ENCODE measurements at regions not wholly inside any gene's neighbourhood (a gene's known extent, or its start where the extent isn't known, plus 50 kb on each side); places are given as distances from the start of the nearest gene placed in this dataset.

DNA sequence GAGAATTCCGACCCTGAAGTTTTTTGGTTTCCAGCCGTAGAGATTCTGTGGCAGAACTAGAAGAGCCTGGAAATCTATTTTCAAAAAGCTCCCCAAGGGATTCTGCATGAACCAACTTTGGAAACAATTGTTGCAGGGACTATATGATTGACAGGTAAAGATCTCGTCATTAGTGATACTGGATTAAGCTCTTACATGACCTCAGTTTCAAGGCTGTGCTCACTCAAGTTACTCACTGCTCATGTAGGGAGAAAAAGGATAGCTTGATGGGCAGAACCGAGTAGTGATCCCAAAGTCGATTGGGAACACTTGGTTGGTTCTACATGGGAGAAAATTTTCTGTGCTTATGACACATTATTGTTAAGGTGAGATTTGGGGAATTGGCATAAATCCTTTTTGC, 142.3 kb upstream of the RASGRP1 start:
- ChIA-PET CTCF (interaction anchor here (0.6 to 3.5 kb wide), 18 partner anchors 9 to 1050 kb away, joined by 3 to 18 read pairs (median 4); no protein-coding TSS in a partner anchor), POLR2A (no interaction called here)
- no peak for DNase-seq (ENCODE audit: low read depth, low spot score)
- TF ChIP-seq, protein P1, sequence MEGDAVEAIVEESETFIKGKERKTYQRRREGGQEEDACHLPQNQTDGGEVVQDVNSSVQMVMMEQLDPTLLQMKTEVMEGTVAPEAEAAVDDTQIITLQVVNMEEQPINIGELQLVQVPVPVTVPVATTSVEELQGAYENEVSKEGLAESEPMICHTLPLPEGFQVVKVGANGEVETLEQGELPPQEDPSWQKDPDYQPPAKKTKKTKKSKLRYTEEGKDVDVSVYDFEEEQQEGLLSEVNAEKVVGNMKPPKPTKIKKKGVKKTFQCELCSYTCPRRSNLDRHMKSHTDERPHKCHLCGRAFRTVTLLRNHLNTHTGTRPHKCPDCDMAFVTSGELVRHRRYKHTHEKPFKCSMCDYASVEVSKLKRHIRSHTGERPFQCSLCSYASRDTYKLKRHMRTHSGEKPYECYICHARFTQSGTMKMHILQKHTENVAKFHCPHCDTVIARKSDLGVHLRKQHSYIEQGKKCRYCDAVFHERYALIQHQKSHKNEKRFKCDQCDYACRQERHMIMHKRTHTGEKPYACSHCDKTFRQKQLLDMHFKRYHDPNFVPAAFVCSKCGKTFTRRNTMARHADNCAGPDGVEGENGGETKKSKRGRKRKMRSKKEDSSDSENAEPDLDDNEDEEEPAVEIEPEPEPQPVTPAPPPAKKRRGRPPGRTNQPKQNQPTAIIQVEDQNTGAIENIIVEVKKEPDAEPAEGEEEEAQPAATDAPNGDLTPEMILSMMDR (IDR thresholded peaks at IDR 0.05; ENCODE audit: low read depth, low read length) = no peak
- no peak overlapping the region for H3K4me3 ChIP-seq (ENCODE audit: low read depth, low read length)
- no peaks in the 10 kb centered on the region for H3K27me3 ChIP-seq (ENCODE audit: control insufficient read depth, insufficient read depth, low read length)
- H3K27ac ChIP-seq (ENCODE audit: low read depth, low read length) = no peak overlapping the region
- H3K9me3 ChIP-seq (ENCODE audit: control insufficient read depth, insufficient read depth, low read length) = no peaks in the 10 kb centered on the region

DNA sequence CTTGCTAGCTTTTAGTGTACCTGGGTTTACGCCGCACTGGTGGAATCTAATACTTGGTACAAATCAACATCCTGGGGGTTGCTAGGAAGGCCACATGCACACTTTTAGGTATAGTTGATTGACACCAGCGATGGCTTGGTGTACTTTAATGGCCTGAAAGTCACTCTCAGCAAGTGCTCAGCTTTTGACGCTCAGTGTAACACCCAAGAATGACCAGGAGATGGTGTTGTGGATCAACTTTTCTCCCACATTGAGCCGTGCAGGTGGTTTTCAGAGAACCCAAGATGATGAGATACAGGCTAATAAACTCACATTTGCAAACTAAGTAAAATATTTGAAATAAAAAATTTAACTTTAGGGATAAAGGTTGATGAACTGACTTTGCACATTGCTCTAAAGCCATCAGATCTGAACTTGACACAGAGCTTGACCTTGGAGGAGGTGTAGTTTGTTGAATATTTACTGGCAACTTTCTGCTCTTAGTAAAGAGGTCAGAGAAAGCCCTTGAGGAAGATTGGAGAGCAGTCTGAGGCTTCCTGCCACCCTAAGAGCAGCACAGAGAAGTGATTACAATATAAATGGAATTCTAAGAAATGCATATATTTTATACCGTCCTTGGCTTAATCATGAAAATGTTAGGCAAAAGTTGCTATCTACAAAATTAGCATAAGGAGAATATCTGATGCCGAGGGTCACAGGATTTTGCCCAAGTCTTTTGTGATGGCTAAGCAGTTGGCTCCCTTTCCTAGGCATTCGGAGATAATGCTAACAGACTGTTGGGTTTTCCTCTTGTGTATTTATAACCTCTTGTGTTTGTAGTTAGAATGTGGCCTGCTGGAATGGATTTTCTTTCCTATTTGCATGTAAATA, 143.4 kb upstream of the RASGRP1 start:
- CTCF ChIA-PET = interaction anchor here (0.5 to 3.5 kb wide), 20 partner anchors 10 to 1049 kb away, joined by 3 to 18 read pairs (median 4); partner anchors contain the start of gene THBS1
- Histone ChIP-seq H3K27me3 (ENCODE audit: control insufficient read depth, insufficient read depth, low read length) (no peaks in the 10 kb centered on the region), H3K9me3 (ENCODE audit: control insufficient read depth, insufficient read depth, low read length) (no peaks in the 10 kb centered on the region), H3K4me3 (ENCODE audit: low read depth, low read length) (no peak overlapping the region), H3K27ac (ENCODE audit: low read depth, low read length) (no peak overlapping the region)
- DNase-seq (ENCODE audit: low read depth, low spot score) = no peak
- POLR2A ChIA-PET = interaction anchor here (0.6 kb wide), 1 partner anchor 421 kb away, joined by 3 read pairs; no protein-coding TSS in a partner anchor
- TF ChIP-seq, protein P1 (IDR thresholded peaks at IDR 0.05; ENCODE audit: low read depth, low read length) = peak; percentile 92

DNA sequence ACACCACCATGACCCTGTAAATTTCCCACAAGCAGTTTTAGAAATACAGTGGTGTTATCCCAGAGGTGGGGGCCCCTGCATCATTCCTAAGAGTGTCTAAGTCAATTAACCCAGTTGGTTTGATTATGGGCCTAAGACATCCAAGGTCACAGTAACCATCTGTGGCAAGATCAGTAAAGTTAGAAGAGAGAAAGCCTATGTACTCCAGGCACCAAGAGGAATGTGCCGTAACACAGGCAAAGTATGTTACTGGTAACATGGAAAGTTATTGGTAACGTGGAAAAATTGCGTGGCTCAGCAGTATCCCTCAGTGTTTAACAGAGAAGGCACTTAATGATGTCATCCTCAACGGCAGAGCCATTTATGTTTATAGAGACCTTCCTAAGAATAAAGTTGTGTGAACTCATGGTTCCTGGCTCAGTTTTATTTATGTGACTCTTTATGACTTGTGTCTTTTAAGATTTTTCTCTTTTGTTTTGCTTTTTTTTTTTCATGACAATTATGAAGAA, 144.1 kb upstream of the RASGRP1 start:
- CTCF ChIA-PET = interaction anchor here (0.6 to 3.5 kb wide), 8 partner anchors 10 to 1048 kb away, joined by 3 to 18 read pairs (median 6); partner anchors contain the start of gene THBS1
- TF ChIP-seq, protein P1 (IDR thresholded peaks at IDR 0.05; ENCODE audit: low read depth, low read length) = no peak
- H3K4me3 ChIP-seq (ENCODE audit: low read depth, low read length) = no peak overlapping the region
- no peak for DNase-seq (ENCODE audit: low read depth, low spot score)
- H3K27ac ChIP-seq (ENCODE audit: low read depth, low read length) = no peak overlapping the region
- H3K27me3 ChIP-seq (ENCODE audit: control insufficient read depth, insufficient read depth, low read length) = no peaks in the 10 kb centered on the region
- H3K9me3 ChIP-seq (ENCODE audit: control insufficient read depth, insufficient read depth, low read length) = no peaks in the 10 kb centered on the region
- POLR2A ChIA-PET = no interaction called here

DNA sequence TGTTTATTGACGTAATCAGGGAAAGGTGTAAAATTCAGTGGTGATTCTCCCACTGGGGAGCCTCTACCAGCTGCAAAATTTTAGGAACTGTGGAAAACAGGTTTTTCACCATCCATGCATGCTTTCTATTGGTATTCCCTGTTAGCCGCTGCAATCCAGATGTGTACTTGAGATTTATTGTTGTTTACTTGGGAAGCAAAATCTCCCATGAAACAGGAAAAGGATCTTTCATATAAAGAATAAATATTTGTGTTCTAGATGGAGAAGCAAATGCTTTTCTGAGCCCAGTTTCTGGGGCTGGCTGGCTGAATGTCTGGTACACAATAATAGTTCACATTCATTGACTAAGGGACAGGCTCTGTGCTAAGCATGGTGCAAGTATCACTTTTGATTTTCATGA, 144.6 kb upstream of the RASGRP1 start:
- Histone ChIP-seq H3K9me3 (ENCODE audit: control insufficient read depth, insufficient read depth, low read length) (no peaks in the 10 kb centered on the region), H3K4me3 (ENCODE audit: low read depth, low read length) (no peak overlapping the region), H3K27me3 (ENCODE audit: control insufficient read depth, insufficient read depth, low read length) (no peaks in the 10 kb centered on the region), H3K27ac (ENCODE audit: low read depth, low read length) (no peak overlapping the region)
- DNase-seq (ENCODE audit: low read depth, low spot score) = no peak
- ChIA-PET CTCF (no interaction called here), POLR2A (no interaction called here)
- TF ChIP-seq, protein P1 (IDR thresholded peaks at IDR 0.05; ENCODE audit: low read depth, low read length) = no peak
